ENCODE measurements at regions not wholly inside any gene's neighbourhood (a gene's known extent, or its start where the extent isn't known, plus 50 kb on each side); places are given as distances from the start of the nearest gene placed in this dataset.

GRCh38 chr6:77403424-77403823, 59.9 kb downstream of the HTR1B start:
- peak in 1 of 2 donors; percentile 65 for DNase-seq (ENCODE audit: low spot score in 2 of 2)
- Histone ChIP-seq H3K27me3 (no peaks in the 10 kb centered on the region), H3K4me3 (no peak overlapping the region), H3K36me3 (no peaks in the 10 kb centered on the region), H3K27ac (no peak overlapping the region), H3K4me1 (no peaks in the 10 kb centered on the region), H3K9me3 (no peaks in the 10 kb centered on the region)
- intact Hi-C loops (cut with DNase I) = loop anchor here (2.0 kb wide), 1 partner anchor 53 kb away; no protein-coding TSS in a partner anchor
- TF ChIP-seq CTCF (IDR thresholded peaks at IDR 0.05) = no peak

DNA sequence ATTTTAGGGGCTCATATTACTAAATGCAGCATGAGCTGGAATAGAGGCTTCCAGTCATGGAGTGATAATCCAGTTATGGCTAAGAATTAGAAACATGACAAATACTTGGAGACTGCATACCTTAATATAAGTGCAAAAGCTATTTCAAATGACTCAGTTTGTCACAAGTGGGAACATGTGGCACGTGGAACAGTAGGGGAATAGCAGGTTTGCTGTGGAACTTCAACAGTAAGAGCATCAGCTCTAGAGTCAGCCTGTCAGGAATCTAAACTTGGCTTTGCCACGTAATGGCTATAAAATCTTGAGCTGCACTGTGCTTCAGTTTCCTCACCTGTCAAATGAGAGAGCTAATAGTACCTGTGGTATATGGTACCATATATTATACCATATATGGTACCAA, 62.1 kb downstream of the HTR1B start:
- intact Hi-C loops (cut with DNase I) = no loop called here
- Histone ChIP-seq H3K36me3 (no peaks in the 10 kb centered on the region), H3K4me3 (no peak overlapping the region), H3K27ac (no peak overlapping the region), H3K4me1 (no peaks in the 10 kb centered on the region), H3K27me3 (no peaks in the 10 kb centered on the region), H3K9me3 (no peaks in the 10 kb centered on the region)
- no peak for DNase-seq (ENCODE audit: low spot score in 2 of 2)
- TF ChIP-seq CTCF (IDR thresholded peaks at IDR 0.05) = no peak

GRCh38 chr6:77397561-77397960, 65.7 kb downstream of the HTR1B start:
- DNase-seq (ENCODE audit: low spot score in 2 of 2) = no peak
- no peak for TF ChIP-seq CTCF (IDR thresholded peaks at IDR 0.05)
- no peaks in the 10 kb centered on the region for H3K27me3 ChIP-seq
- H3K36me3 ChIP-seq = no peaks in the 10 kb centered on the region
- H3K4me3 ChIP-seq = no peak overlapping the region
- no peaks in the 10 kb centered on the region for H3K9me3 ChIP-seq
- intact Hi-C loops (cut with DNase I) = no loop called here
- H3K27ac ChIP-seq = no peak overlapping the region
- no peaks in the 10 kb centered on the region for H3K4me1 ChIP-seq

GRCh38 chr6:77389402-77389801, 73.9 kb downstream of the HTR1B start:
- intact Hi-C loops (cut with DNase I) = no loop called here

DNA sequence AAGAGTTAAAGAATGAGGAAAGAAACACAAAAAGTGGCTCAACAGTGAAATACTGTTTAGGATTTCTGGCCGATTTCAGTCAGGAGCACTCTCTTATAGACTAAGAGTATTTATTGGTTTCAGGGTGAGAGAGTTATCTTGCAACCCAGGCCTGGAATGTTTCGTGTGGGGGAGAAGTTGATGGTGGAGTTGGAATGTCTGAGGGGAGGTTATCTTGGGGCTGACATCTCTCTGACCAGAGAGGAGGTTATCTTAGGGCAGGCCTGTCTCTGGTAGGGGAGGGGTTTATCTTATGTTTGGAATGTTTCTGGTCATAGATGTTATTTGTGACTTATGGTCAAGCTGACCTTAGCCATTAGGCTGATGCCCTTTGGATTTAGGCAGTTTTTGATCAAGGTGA, 80.3 kb downstream of the HTR1B start:
- Histone ChIP-seq H3K27ac (no peak overlapping the region), H3K4me3 (no peak overlapping the region), H3K4me1 (no peaks in the 10 kb centered on the region), H3K27me3 (no peaks in the 10 kb centered on the region), H3K36me3 (no peaks in the 10 kb centered on the region), H3K9me3 (no peaks in the 10 kb centered on the region)
- DNase-seq (ENCODE audit: low spot score in 2 of 2) = no peak
- TF ChIP-seq CTCF (IDR thresholded peaks at IDR 0.05) = no peak
- intact Hi-C loops (cut with DNase I) = no loop called here

More at GRCh38 chr6:77389402-77389801, 73.9 kb downstream of the HTR1B start:
- no peaks in the 10 kb centered on the region for H3K36me3 ChIP-seq
- H3K9me3 ChIP-seq = no peaks in the 10 kb centered on the region
- no peak overlapping the region for H3K27ac ChIP-seq
- no peak for TF ChIP-seq CTCF (IDR thresholded peaks at IDR 0.05)
- no peaks in the 10 kb centered on the region for H3K4me1 ChIP-seq
- H3K4me3 ChIP-seq = no peak overlapping the region
- H3K27me3 ChIP-seq = no peaks in the 10 kb centered on the region
- DNase-seq (ENCODE audit: low spot score in 2 of 2) = no peak

GRCh38 chr6:77373955-77374354, 89.3 kb downstream of the HTR1B start:
- intact Hi-C loops (cut with DNase I) = no loop called here
- no peak overlapping the region for H3K4me3 ChIP-seq
- H3K9me3 ChIP-seq = no peaks in the 10 kb centered on the region
- H3K27ac ChIP-seq = no peak overlapping the region
- H3K36me3 ChIP-seq = no peaks in the 10 kb centered on the region
- DNase-seq (ENCODE audit: low spot score in 2 of 2) = no peak
- no peak for TF ChIP-seq CTCF (IDR thresholded peaks at IDR 0.05)
- H3K27me3 ChIP-seq = no peaks in the 10 kb centered on the region
- H3K4me1 ChIP-seq = no peaks in the 10 kb centered on the region
